Mesothelial cell of epicardium (in vitro differentiated cells): ENCODE measurements at regions not wholly inside any gene's neighbourhood (a gene's known extent, or its start where the extent isn't known, plus 50 kb on each side); places are given as distances from the start of the nearest gene placed in this dataset.

Source experiments
- DNase-seq, 2 experiments: peaks; one replicate each; pipeline ENCODE4 v3.0.0; 2021; ENCODE audit warnings: low spot score in 2 of 2; ENCODE audit not compliant: unreplicated experiment in 2 of 2
- H3K27ac Mint-ChIP-seq: 2 replicates; pipeline ENCODE4 v1.8.0; 2021; ENCODE audit warnings: mixed read lengths
- H3K27me3 Mint-ChIP-seq: 2 replicates; pipeline ENCODE4 v1.8.0; 2021; ENCODE audit warnings: low read depth, mixed read lengths
- H3K36me3 Mint-ChIP-seq: 2 replicates; pipeline ENCODE4 v1.8.0; 2021; ENCODE audit warnings: mixed read lengths
- H3K4me1 Mint-ChIP-seq: 2 replicates; pipeline ENCODE4 v1.8.0; 2021; ENCODE audit warnings: mixed read lengths
- H3K4me3 Mint-ChIP-seq: 2 replicates; pipeline ENCODE4 v1.8.0; 2021; ENCODE audit warnings: mild to moderate bottlenecking, moderate library complexity, mixed read lengths
- H3K9me3 Mint-ChIP-seq: 2 replicates; pipeline ENCODE4 v1.8.0; 2021; ENCODE audit warnings: mixed read lengths
- CTCF ChIP-seq: fragments of 200-600 bp; sonication (generic); IDR thresholded peaks from one replicate; pipeline ENCODE4 v1.5.0; 2021; ENCODE audit warnings: antibody characterized with exemption; ENCODE audit not compliant: unreplicated experiment

GRCh38 chr11:70678931-70679900 is 280.9 kb downstream of the CTTN start:
- no peaks in the 10 kb centered on the region for H3K27me3 Mint-ChIP-seq
- no peak for DNase-seq
- H3K27ac Mint-ChIP-seq = no peak overlapping the region
- no peak for TF ChIP-seq CTCF
- no peaks in the 10 kb centered on the region for H3K4me1 Mint-ChIP-seq
- no peak overlapping the region for H3K4me3 Mint-ChIP-seq
- H3K9me3 Mint-ChIP-seq = no peaks in the 10 kb centered on the region
- no peaks in the 10 kb centered on the region for H3K36me3 Mint-ChIP-seq

- no peak overlapping the region for H3K4me3 Mint-ChIP-seq
- no peaks in the 10 kb centered on the region for H3K36me3 Mint-ChIP-seq
- H3K4me1 Mint-ChIP-seq = no peaks in the 10 kb centered on the region
- TF ChIP-seq CTCF = no peak
- DNase-seq = no peak
- H3K9me3 Mint-ChIP-seq = no peaks in the 10 kb centered on the region
- no peak overlapping the region for H3K27ac Mint-ChIP-seq
- no peaks in the 10 kb centered on the region for H3K27me3 Mint-ChIP-seq
These were observed 282.5 kb downstream of the CTTN start for GRCh38 chr11:70680781-70681281.

GRCh38 chr11:70682056-70682455 is 283.7 kb downstream of the CTTN start:
- H3K36me3 Mint-ChIP-seq = no peaks in the 10 kb centered on the region
- H3K27me3 Mint-ChIP-seq = no peaks in the 10 kb centered on the region
- no peak overlapping the region for H3K4me3 Mint-ChIP-seq
- DNase-seq = no peak
- H3K9me3 Mint-ChIP-seq = no peaks in the 10 kb centered on the region
- no peaks in the 10 kb centered on the region for H3K4me1 Mint-ChIP-seq
- no peak for TF ChIP-seq CTCF
- H3K27ac Mint-ChIP-seq = no peak overlapping the region

GRCh38 chr11:70682760-70683159 is 284.4 kb downstream of the CTTN start:
- no peaks in the 10 kb centered on the region for H3K36me3 Mint-ChIP-seq
- H3K4me3 Mint-ChIP-seq = no peak overlapping the region
- TF ChIP-seq CTCF = no peak
- no peak overlapping the region for H3K27ac Mint-ChIP-seq
- H3K9me3 Mint-ChIP-seq = no peaks in the 10 kb centered on the region
- H3K27me3 Mint-ChIP-seq = no peaks in the 10 kb centered on the region
- no peaks in the 10 kb centered on the region for H3K4me1 Mint-ChIP-seq
- no peak for DNase-seq

GRCh38 chr11:70687716-70688115 is 289.4 kb downstream of the CTTN start:
- no peaks in the 10 kb centered on the region for H3K4me1 Mint-ChIP-seq
- H3K27ac Mint-ChIP-seq = no peak overlapping the region
- H3K9me3 Mint-ChIP-seq = peaks cover 7% of the 10 kb centered on the region
- DNase-seq = no peak
- TF ChIP-seq CTCF = no peak
- H3K36me3 Mint-ChIP-seq = no peaks in the 10 kb centered on the region
- H3K4me3 Mint-ChIP-seq = no peak overlapping the region
- H3K27me3 Mint-ChIP-seq = no peaks in the 10 kb centered on the region
